Neutrophil (primary cell): ENCODE measurements at regions not wholly inside any gene's neighbourhood (a gene's known extent, or its start where the extent isn't known, plus 50 kb on each side); places are given as distances from the start of the nearest gene placed in this dataset.

Experiments
- H3K27ac ChIP-seq: fragments of 200-600 bp; sonication (generic); 2 replicates; pipeline ENCODE4 v1.5.1; 2016; ENCODE audit warnings: mild to moderate bottlenecking, moderate library complexity
- H3K27me3 ChIP-seq: fragments of 200-600 bp; sonication (generic); 2 replicates; pipeline ENCODE4 v1.6.0; 2016; ENCODE audit warnings: mild to moderate bottlenecking
- H3K36me3 ChIP-seq: fragments of 200-600 bp; sonication (generic); 2 replicates; pipeline ENCODE4 v1.5.1; 2017
- H3K4me1 ChIP-seq, 2 experiments: fragments of 200-600 bp in 1 of 2; sonication (generic) in 1 of 2; 1 replicate in 1 of 2; 2 replicates in 1 of 2; pipeline versions ENCODE4 v1.5.1 to v1.6.1; 2013 to 2016; ENCODE audit warnings: low read depth in 1 of 2, low read length in 1 of 2, mild to moderate bottlenecking in 1 of 2, moderate library complexity in 1 of 2; ENCODE audit not compliant: control insufficient read depth in 1 of 2, insufficient read depth in 1 of 2
- H3K4me3 ChIP-seq, 2 experiments: fragments of 200-600 bp in 1 of 2; sonication (generic) in 1 of 2; 1 replicate in 1 of 2; 2 replicates in 1 of 2; pipeline ENCODE4 v1.5.1; 2013 to 2016; ENCODE audit warnings: low read depth in 1 of 2, low read length in 1 of 2, mild to moderate bottlenecking in 1 of 2, moderate library complexity in 1 of 2
- H3K9me3 ChIP-seq: fragments of 200-600 bp; sonication (generic); 2 replicates; pipeline ENCODE4 v1.5.1; 2016
- TF ChIP-seq, protein P1 (sequence below): fragments of 200-600 bp; sonication (generic); IDR thresholded peaks from 2 replicates; pipeline ENCODE4 v1.5.1; 2016; ENCODE audit warnings: antibody characterized with exemption

DNA sequence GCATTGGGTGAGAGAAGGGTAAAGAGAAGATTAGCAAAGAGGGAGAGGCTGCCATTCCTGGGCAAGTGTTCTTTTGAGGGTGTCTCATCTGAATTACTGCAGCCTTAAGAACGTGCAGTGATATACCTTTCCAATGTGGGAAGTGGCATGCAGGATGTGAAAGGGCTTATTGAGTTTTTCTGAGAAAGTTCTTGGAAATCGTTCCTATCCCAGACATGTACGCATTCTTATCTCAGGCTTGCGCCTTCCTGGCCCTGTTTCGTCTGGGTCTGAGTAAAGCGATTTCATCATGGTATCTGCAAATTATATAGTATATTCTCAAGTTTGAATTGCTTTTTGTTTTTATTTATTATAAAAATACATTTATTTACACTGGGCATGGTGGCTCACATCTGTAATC lies 699.8 kb downstream of the TRAM1L1 start:
- H3K27ac ChIP-seq, result no peak overlapping the region
- H3K4me3 ChIP-seq, result no peak overlapping the region
- TF ChIP-seq, protein P1, sequence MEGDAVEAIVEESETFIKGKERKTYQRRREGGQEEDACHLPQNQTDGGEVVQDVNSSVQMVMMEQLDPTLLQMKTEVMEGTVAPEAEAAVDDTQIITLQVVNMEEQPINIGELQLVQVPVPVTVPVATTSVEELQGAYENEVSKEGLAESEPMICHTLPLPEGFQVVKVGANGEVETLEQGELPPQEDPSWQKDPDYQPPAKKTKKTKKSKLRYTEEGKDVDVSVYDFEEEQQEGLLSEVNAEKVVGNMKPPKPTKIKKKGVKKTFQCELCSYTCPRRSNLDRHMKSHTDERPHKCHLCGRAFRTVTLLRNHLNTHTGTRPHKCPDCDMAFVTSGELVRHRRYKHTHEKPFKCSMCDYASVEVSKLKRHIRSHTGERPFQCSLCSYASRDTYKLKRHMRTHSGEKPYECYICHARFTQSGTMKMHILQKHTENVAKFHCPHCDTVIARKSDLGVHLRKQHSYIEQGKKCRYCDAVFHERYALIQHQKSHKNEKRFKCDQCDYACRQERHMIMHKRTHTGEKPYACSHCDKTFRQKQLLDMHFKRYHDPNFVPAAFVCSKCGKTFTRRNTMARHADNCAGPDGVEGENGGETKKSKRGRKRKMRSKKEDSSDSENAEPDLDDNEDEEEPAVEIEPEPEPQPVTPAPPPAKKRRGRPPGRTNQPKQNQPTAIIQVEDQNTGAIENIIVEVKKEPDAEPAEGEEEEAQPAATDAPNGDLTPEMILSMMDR, result no peak
- H3K27me3 ChIP-seq, result no peaks in the 10 kb centered on the region
- no peaks in the 10 kb centered on the region for H3K9me3 ChIP-seq
- no peaks in the 10 kb centered on the region for H3K36me3 ChIP-seq
- no peaks in the 10 kb centered on the region for H3K4me1 ChIP-seq

DNA sequence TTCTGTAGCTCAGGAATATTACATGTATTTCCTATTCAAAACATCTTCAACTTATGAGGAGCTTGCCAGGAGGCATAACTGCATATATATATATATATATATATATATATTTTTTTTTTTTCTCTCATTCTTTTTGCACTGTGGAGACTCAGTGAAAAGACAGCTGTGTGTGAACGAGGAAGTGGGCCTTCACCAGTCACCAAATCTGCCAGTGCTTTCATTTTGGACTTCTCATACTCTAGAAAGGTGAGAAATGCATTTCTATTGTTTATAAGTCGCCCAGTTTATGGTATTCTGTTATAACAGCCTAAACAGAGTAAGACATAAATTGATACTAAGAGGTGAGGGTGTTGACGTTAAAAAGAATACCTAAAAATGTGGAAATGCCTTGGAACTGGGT lies 710.6 kb downstream of the TRAM1L1 start:
- Histone ChIP-seq H3K36me3 (no peaks in the 10 kb centered on the region), H3K27ac (no peak overlapping the region), H3K9me3 (no peaks in the 10 kb centered on the region), H3K4me3 (no peak overlapping the region), H3K4me1 (no peaks in the 10 kb centered on the region), H3K27me3 (no peaks in the 10 kb centered on the region)
- TF ChIP-seq, protein P1, result no peak

DNA sequence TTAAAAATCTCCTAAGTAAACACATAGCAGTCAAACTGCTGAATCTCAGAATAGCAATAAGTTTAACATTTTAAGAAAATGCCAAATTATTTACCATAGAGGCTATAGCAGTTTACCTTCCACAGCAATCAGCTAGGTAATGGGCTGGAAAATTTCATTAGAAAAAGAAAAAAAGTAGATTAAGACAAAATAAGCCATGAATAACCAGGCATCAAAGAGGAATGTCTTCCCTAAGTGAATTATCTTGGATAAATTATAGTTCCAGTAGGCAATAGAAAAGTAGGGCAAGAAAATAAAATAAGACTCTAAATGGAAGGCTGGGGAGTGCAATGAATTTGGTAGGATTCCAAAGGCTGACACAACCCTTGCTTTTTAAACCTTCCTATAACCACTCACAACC lies 722.8 kb downstream of the TRAM1L1 start:
- no peaks in the 10 kb centered on the region for H3K27me3 ChIP-seq
- no peaks in the 10 kb centered on the region for H3K9me3 ChIP-seq
- H3K36me3 ChIP-seq, result no peaks in the 10 kb centered on the region
- H3K4me1 ChIP-seq, result no peaks in the 10 kb centered on the region
- TF ChIP-seq, protein P1, result no peak
- no peak overlapping the region for H3K4me3 ChIP-seq
- no peak overlapping the region for H3K27ac ChIP-seq

DNA sequence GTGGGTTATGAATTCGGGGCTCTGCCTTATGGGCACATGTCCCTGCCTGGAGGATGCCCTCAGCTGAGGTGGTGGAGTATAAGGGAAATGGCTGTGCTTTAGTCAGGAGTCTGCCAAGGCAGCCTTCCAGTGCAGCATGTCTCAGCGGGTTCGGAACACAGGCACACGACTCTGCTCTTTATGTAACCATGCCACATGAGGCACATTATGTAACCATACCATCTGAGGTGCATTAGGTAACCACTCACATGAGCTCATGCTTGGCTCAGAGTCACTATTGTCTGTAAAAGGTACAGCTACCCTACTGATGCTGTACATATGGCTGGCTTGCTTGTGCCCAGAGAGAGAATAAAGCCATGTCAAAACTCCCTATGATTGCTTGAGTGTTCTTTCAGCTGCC lies 723.6 kb downstream of the TRAM1L1 start:
- Histone ChIP-seq H3K9me3 (no peaks in the 10 kb centered on the region), H3K36me3 (no peaks in the 10 kb centered on the region), H3K4me3 (no peak overlapping the region), H3K4me1 (no peaks in the 10 kb centered on the region), H3K27ac (no peak overlapping the region), H3K27me3 (no peaks in the 10 kb centered on the region)
- TF ChIP-seq, protein P1, result no peak

DNA sequence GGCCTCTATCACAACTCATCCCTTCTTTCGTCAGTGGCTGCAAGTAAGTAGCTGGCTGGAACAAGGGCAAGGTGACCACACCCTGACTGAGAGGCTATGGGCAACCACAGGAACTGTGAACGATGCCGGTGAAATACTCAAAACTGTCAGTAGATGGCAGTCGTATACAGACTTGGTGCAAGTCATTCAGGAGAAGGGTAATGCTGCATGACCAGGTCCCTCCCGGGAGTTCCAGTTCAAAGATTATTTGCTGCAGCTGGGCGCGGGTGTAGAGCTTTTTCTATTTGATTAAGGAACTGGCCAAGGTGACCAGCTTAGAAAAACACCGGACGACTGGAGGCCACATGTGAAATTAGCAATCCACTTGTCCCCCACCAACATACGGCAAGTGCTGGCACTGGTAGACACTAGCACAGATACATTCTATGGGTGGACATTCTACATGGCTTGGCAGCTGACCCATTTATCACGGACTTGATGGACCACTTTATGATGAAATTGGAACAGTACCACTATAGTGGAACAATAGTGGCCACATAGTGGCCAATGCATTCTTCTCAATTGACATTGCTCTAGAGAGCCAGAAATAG lies 726.6 kb downstream of the TRAM1L1 start:
- Histone ChIP-seq H3K27me3 (no peaks in the 10 kb centered on the region), H3K4me3 (no peak overlapping the region), H3K4me1 (no peaks in the 10 kb centered on the region), H3K36me3 (no peaks in the 10 kb centered on the region), H3K27ac (no peak overlapping the region), H3K9me3 (no peaks in the 10 kb centered on the region)
- TF ChIP-seq, protein P1, result no peak

DNA sequence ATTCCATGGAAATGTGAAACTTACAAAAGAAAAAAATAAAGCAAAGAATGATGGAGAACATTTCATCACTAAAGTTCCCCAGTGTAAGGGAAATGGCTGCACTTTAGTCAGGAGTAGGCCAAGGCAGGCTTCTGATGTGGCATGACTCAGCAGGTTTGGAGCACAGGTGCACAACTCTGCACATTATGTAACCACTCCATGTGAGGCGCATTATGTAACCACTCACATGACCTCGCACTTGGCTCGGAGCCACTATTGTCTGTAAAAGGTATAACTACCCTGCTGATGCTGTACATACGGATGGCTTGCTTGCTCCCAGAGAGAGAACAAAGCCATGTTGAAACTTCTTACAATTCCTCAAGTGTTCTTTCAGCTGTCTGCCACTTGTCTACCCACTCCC lies 727.6 kb downstream of the TRAM1L1 start:
- Histone ChIP-seq H3K4me1 (no peaks in the 10 kb centered on the region), H3K4me3 (no peak overlapping the region), H3K36me3 (no peaks in the 10 kb centered on the region), H3K27me3 (no peaks in the 10 kb centered on the region), H3K9me3 (no peaks in the 10 kb centered on the region), H3K27ac (no peak overlapping the region)
- TF ChIP-seq, protein P1, result no peak
